Prostate gland (tissue), 2 donors: ENCODE measurements at regions not wholly inside any gene's neighbourhood (a gene's known extent, or its start where the extent isn't known, plus 50 kb on each side); places are given as distances from the start of the nearest gene placed in this dataset.

Experiments used
- CTCF ChIP-seq, 4 experiments: fragments of 200-600 bp in 2 of 4; fragments of 450-650 bp in 2 of 4; sonication (generic) in 2 of 4; IDR thresholded peaks; 1 replicate in 3 of 4; 2 replicates in 1 of 4; pipeline ENCODE4 v1.5.1; 2016 to 2019; ENCODE audit warnings: antibody characterized with exemption in 4 of 4, mild to moderate bottlenecking in 2 of 4, moderate library complexity in 2 of 4
- POLR2A ChIP-seq: fragments of 450-650 bp; IDR thresholded peaks from one replicate; pipeline ENCODE4 v1.6.1; 2016; ENCODE audit warnings: antibody characterized with exemption, mild to moderate bottlenecking
- POLR2AphosphoS5 ChIP-seq: sonication (generic); formaldehyde crosslinking; IDR thresholded peaks from one replicate; pipeline ENCODE4 v1.6.1; 2017; ENCODE audit warnings: antibody characterized with exemption

GRCh38 chr12:29961231-29961630, 177.5 kb upstream of the TMTC1 start:
- TF ChIP-seq POLR2A, result no peak
- TF ChIP-seq CTCF (IDR thresholded peaks at IDR 0.05), result no peak
- TF ChIP-seq POLR2AphosphoS5, result no peak
